Endodermal cell (in vitro differentiated cells): ENCODE measurements at regions not wholly inside any gene's neighbourhood (a gene's known extent, or its start where the extent isn't known, plus 50 kb on each side); places are given as distances from the start of the nearest gene placed in this dataset.
"Not testable (repeated sequence)": the region's sequence is repeated elsewhere in the genome, so short reads cannot be mapped to it uniquely, and the experiment has no call there.

ENCODE experiments used
- DNase-seq: peaks from one replicate; pipeline ENCODE4 v3.0.0-alpha.2; 2017
- H3K27ac ChIP-seq: 2 replicates; pipeline ENCODE4 v1.5.1; 2013; ENCODE audit warnings: mild to moderate bottlenecking, low read depth, low read length, moderate library complexity
- H3K27me3 ChIP-seq: 2 replicates; pipeline ENCODE4 v1.6.1; 2013; ENCODE audit warnings: mild to moderate bottlenecking, low read length, moderate library complexity; ENCODE audit not compliant: insufficient read depth, control insufficient read depth, poor library complexity, severe bottlenecking
- H3K36me3 ChIP-seq: 2 replicates; pipeline ENCODE4 v1.7.0; 2013; ENCODE audit warnings: mild to moderate bottlenecking, low read length, moderate library complexity; ENCODE audit not compliant: control insufficient read depth, insufficient read depth
- H3K4me1 ChIP-seq: one replicate; pipeline ENCODE4 v1.7.0; 2013; ENCODE audit warnings: low read length; ENCODE audit not compliant: control insufficient read depth, insufficient read depth
- H3K4me3 ChIP-seq: 2 replicates; pipeline ENCODE4 v1.5.1; 2013; ENCODE audit warnings: mild to moderate bottlenecking, low read length, moderate library complexity
- H3K9ac ChIP-seq: 2 replicates; pipeline ENCODE4 v1.6.1; 2013; ENCODE audit warnings: mild to moderate bottlenecking, low read length, moderate library complexity; ENCODE audit not compliant: poor library complexity, severe bottlenecking; ENCODE audit errors: extremely low read depth
- H3K9me3 ChIP-seq: 2 replicates; pipeline ENCODE4 v1.6.1; 2013; ENCODE audit warnings: mild to moderate bottlenecking, low read length, moderate library complexity; ENCODE audit not compliant: control insufficient read depth
- H3K27ac Mint-ChIP-seq: 2 replicates; pipeline ENCODE4 v1.8.0; 2020; ENCODE audit warnings: mixed read lengths
- H3K27me3 Mint-ChIP-seq: 2 replicates; pipeline ENCODE4 v1.8.0; 2021; ENCODE audit warnings: mild to moderate bottlenecking, mixed read lengths; ENCODE audit not compliant: insufficient read depth
- H3K36me3 Mint-ChIP-seq: 2 replicates; pipeline ENCODE4 v1.8.0; 2020; ENCODE audit warnings: low read depth, mixed read lengths
- H3K4me1 Mint-ChIP-seq: 2 replicates; pipeline ENCODE4 v1.8.0; 2020; ENCODE audit warnings: mixed read lengths
- H3K4me3 Mint-ChIP-seq: 2 replicates; pipeline ENCODE4 v1.8.0; 2020; ENCODE audit warnings: mild to moderate bottlenecking, moderate library complexity, mixed read lengths
- H3K9me3 Mint-ChIP-seq: 2 replicates; pipeline ENCODE4 v1.8.0; 2020; ENCODE audit warnings: mild to moderate bottlenecking, mixed read lengths
- WGBS, 2 experiments: methylation state at CpG; one replicate each; pipeline versions ENCODE4 v1.1.5 to v1.1.7; 2013; ENCODE audit warnings: missing lambda C conversion rate in 2 of 2, mixed read lengths in 1 of 2; ENCODE audit not compliant: insufficient coverage in 1 of 2, insufficient read length in 1 of 2; 5-methylcytosine and 5-hydroxymethylcytosine counted together
- TF ChIP-seq, protein P1 (sequence below): fragments of 200-600 bp; sonication (generic); conservative IDR thresholded peaks from 2 replicates; pipeline ENCODE4 v1.5.0; 2021; ENCODE audit warnings: antibody characterized with exemption, mild to moderate bottlenecking

DNA sequence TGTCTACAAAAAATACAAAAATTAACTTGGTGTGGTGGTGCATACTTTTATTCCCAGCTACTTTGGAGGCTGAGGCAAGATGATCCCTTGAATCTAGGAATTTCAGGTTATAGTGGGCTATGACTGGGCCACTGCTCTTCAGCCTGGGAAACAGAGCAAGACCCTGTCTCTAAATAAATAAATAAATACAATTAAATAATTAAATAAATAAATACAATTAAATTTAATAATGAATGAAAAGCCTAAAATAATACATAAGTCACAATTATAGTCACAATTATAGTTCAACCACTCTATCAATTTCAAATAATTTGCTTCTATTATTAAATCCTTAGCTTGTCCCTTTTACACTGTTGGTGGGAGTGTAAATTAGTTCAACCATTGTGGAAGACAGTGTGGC is 146.4 kb upstream of the RFC3 start:
- Mint-ChIP-seq H3K36me3 (no peaks in the 10 kb centered on the region), H3K27me3 (peaks cover 5% of the 10 kb centered on the region), H3K4me3 (no peak overlapping the region), H3K4me1 (peaks cover 11% of the 10 kb centered on the region), H3K27ac (no peak overlapping the region), H3K9me3 (no peaks in the 10 kb centered on the region)
- H3K27ac ChIP-seq = no peak overlapping the region
- DNase-seq = no peak
- no peaks in the 10 kb centered on the region for H3K4me1 ChIP-seq
- no peak overlapping the region for H3K9ac ChIP-seq
- TF ChIP-seq, protein P1, sequence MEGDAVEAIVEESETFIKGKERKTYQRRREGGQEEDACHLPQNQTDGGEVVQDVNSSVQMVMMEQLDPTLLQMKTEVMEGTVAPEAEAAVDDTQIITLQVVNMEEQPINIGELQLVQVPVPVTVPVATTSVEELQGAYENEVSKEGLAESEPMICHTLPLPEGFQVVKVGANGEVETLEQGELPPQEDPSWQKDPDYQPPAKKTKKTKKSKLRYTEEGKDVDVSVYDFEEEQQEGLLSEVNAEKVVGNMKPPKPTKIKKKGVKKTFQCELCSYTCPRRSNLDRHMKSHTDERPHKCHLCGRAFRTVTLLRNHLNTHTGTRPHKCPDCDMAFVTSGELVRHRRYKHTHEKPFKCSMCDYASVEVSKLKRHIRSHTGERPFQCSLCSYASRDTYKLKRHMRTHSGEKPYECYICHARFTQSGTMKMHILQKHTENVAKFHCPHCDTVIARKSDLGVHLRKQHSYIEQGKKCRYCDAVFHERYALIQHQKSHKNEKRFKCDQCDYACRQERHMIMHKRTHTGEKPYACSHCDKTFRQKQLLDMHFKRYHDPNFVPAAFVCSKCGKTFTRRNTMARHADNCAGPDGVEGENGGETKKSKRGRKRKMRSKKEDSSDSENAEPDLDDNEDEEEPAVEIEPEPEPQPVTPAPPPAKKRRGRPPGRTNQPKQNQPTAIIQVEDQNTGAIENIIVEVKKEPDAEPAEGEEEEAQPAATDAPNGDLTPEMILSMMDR = no peak
- H3K27me3 ChIP-seq = peaks cover 12% of the 10 kb centered on the region
- H3K9me3 ChIP-seq = no peaks in the 10 kb centered on the region
- H3K36me3 ChIP-seq = no peaks in the 10 kb centered on the region
- H3K4me3 ChIP-seq = no peak overlapping the region

DNA sequence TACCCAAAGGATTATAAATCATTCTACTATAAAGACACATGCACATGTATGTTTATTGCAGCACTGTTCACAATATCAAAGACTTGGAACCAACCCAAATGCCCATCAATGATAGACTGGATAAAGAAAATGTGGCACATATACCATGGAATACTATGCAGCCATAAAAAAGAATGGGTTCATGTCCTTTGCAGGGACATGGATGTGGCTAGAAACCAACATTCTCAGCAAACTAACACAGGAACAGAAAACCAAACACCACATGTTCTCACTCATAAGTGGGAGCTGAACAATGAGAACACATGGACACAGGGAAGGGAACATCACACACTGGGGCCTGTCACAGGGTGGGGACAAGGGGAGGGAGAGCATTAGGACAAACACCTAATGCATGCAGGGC is 145.9 kb upstream of the RFC3 start:
- H3K36me3 Mint-ChIP-seq, H3K36me3 ChIP-seq, H3K4me1 ChIP-seq: not testable (repeated sequence)

DNA sequence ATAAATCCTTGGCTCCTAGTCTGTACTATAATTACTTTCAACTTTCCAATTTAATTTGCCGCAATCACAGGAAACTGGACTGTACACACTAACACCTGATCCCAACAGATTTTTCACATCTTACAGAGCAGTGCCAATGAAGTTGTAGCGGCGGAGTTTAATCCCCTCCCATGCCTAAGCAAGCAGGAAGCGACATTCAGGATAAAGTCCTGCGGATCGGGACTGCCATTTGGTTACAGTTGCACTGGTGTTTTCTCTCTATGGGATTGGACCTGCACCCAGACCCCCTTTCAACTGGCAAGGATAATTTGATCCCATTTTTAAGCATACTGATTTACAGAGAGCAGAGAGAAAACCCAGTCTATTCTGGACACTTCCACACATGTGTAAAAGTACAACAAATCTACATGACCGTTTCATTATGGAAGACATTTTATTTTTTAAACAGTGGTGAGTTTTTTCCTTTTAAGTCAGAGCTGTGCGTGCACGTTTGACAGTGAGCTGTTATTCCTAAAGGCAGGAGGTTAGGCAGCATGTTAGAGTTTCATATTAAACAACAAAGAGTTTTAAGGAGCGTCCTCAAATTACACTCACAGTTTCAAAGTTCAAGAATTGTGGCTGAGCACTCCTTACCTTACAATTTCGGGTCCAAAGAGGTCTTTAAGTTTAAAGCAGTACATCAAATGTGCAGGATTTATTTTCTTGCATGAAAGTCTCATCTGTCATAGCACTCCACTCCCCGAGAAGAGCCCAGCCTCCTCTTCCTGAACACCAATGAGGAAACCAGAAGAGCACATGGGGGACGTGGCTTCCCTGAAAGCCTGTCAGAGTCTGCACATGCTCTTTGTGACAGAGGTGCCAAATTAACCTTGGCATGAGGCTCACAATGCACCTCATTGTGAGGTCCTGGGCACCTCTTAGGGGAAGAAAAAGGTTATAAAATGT is 141.6 kb upstream of the RFC3 start:
- Histone ChIP-seq H3K27ac (no peak overlapping the region), H3K9ac (no peak overlapping the region)

More for the DNA sequence above, 145.9 kb upstream of the RFC3 start:
- H3K27ac Mint-ChIP-seq, H3K9me3 ChIP-seq, H3K4me3 ChIP-seq, DNase-seq, H3K27ac ChIP-seq, H3K4me3 Mint-ChIP-seq, H3K9ac ChIP-seq, H3K9me3 Mint-ChIP-seq, H3K27me3 Mint-ChIP-seq: not testable (repeated sequence)
- peaks cover 14% of the 10 kb centered on the region for H3K4me1 Mint-ChIP-seq
- H3K27me3 ChIP-seq = peaks cover 16% of the 10 kb centered on the region

More for the DNA sequence above, 141.6 kb upstream of the RFC3 start:
- Mint-ChIP-seq H3K4me3 (no peak overlapping the region), H3K27ac (no peak overlapping the region), H3K4me1 (peaks cover 31% of the 10 kb centered on the region), H3K9me3 (peaks cover 5% of the 10 kb centered on the region), H3K36me3 (no peaks in the 10 kb centered on the region), H3K27me3 (peaks cover 8% of the 10 kb centered on the region)
- DNase-seq = no peak
- TF ChIP-seq, protein P1 = no peak
- H3K4me3 ChIP-seq = no peak overlapping the region
- WGBS, 2 experiments = 91 to 92% methylated on average over 11 to 13 of the region's 13 CpGs
- no peaks in the 10 kb centered on the region for H3K9me3 ChIP-seq
- H3K27me3 ChIP-seq = peaks cover 16% of the 10 kb centered on the region
- peaks cover 4% of the 10 kb centered on the region for H3K4me1 ChIP-seq
- H3K36me3 ChIP-seq = no peaks in the 10 kb centered on the region
